ENCODE measurements at regions not wholly inside any gene's neighbourhood (a gene's known extent, or its start where the extent isn't known, plus 50 kb on each side); places are given as distances from the start of the nearest gene placed in this dataset.

GRCh38 chr15:53295574-53295973 lies 463.9 kb downstream of the WDR72 start:
- Mint-ChIP-seq H3K4me3 (no peak overlapping the region), H3K36me3 (no peaks in the 10 kb centered on the region), H3K27me3 (ENCODE audit: low read depth in 2 of 2) (no peaks in the 10 kb centered on the region), H3K4me1 (no peaks in the 10 kb centered on the region), H3K27ac (no peak overlapping the region), H3K9me3 (peaks cover 2% of the 10 kb centered on the region in 2 donors)
- intact Hi-C loops (cut with micrococcal nuclease): no loop called here
- no peak overlapping the region for H3K27ac ChIP-seq (ENCODE audit: low read length)
- no peaks in the 10 kb centered on the region for H3K9me3 ChIP-seq (ENCODE audit: control insufficient read depth, insufficient read depth, low read length)
- no peaks in the 10 kb centered on the region for H3K4me1 ChIP-seq (ENCODE audit: control insufficient read depth, insufficient read depth, low read length)
- ATAC-seq (no peak), DNase-seq (no peak)
- no peak for TF ChIP-seq CTCF (IDR thresholded peaks at IDR 0.05)
- no peaks in the 10 kb centered on the region for H3K27me3 ChIP-seq (ENCODE audit: control insufficient read depth, insufficient read depth, low read length)
- no peaks in the 10 kb centered on the region for H3K36me3 ChIP-seq (ENCODE audit: control insufficient read depth, insufficient read depth, low read length)
- no peak overlapping the region for H3K4me3 ChIP-seq (ENCODE audit: low read length)
- WGBS (ENCODE audit: insufficient coverage): 89% methylated on average over 5 of the region's 5 CpGs

GRCh38 chr15:53288542-53288941 lies 470.9 kb downstream of the WDR72 start:
- no peak for ATAC-seq

GRCh38 chr15:53274630-53275029 lies 484.5 kb upstream of the ONECUT1 start:
- Histone ChIP-seq H3K36me3 (ENCODE audit: control insufficient read depth, insufficient read depth, low read length) (no peaks in the 10 kb centered on the region), H3K27ac (ENCODE audit: low read length) (no peak overlapping the region), H3K9me3 (ENCODE audit: control insufficient read depth, insufficient read depth, low read length) (no peaks in the 10 kb centered on the region), H3K4me1 (ENCODE audit: control insufficient read depth, insufficient read depth, low read length) (no peaks in the 10 kb centered on the region), H3K4me3 (ENCODE audit: low read length) (no peak overlapping the region), H3K27me3 (ENCODE audit: control insufficient read depth, insufficient read depth, low read length) (no peaks in the 10 kb centered on the region)
- whole genome bisulfite sequencing (ENCODE audit: insufficient coverage): 59% methylated on average over 4 of the region's 4 CpGs
- Mint-ChIP-seq H3K27ac (no peak overlapping the region), H3K27me3 (ENCODE audit: low read depth in 2 of 2) (no peaks in the 10 kb centered on the region), H3K4me3 (no peak overlapping the region), H3K9me3 (peaks cover 15 to 19% of the 10 kb centered on the region in 2 donors), H3K4me1 (no peaks in the 10 kb centered on the region), H3K36me3 (no peaks in the 10 kb centered on the region)
- no peak for TF ChIP-seq CTCF (IDR thresholded peaks at IDR 0.05)
- ATAC-seq (no peak), DNase-seq (no peak)
- intact Hi-C loops (cut with micrococcal nuclease): no loop called here

More at GRCh38 chr15:53288542-53288941, 470.9 kb downstream of the WDR72 start:
- TF ChIP-seq CTCF (IDR thresholded peaks at IDR 0.05): no peak
- Histone ChIP-seq H3K27me3 (ENCODE audit: control insufficient read depth, insufficient read depth, low read length) (no peaks in the 10 kb centered on the region), H3K9me3 (ENCODE audit: control insufficient read depth, insufficient read depth, low read length) (no peaks in the 10 kb centered on the region), H3K4me1 (ENCODE audit: control insufficient read depth, insufficient read depth, low read length) (no peaks in the 10 kb centered on the region), H3K4me3 (ENCODE audit: low read length) (no peak overlapping the region), H3K36me3 (ENCODE audit: control insufficient read depth, insufficient read depth, low read length) (no peaks in the 10 kb centered on the region), H3K27ac (ENCODE audit: low read length) (no peak overlapping the region)
- H3K36me3 Mint-ChIP-seq: no peaks in the 10 kb centered on the region
- intact Hi-C loops (cut with micrococcal nuclease): no loop called here
- no peaks in the 10 kb centered on the region for H3K4me1 Mint-ChIP-seq
- no peaks in the 10 kb centered on the region for H3K27me3 Mint-ChIP-seq (ENCODE audit: low read depth in 2 of 2)
- WGBS (ENCODE audit: insufficient coverage): 100% methylated on average over 1 of the region's 2 CpGs
- H3K4me3 Mint-ChIP-seq: no peak overlapping the region
- H3K27ac Mint-ChIP-seq: no peak overlapping the region
- no peak for DNase-seq
- H3K9me3 Mint-ChIP-seq: peaks cover 2 to 5% of the 10 kb centered on the region in 2 donors

- TF ChIP-seq CTCF (IDR thresholded peaks at IDR 0.05): no peak
- Mint-ChIP-seq H3K36me3 (no peaks in the 10 kb centered on the region), H3K27me3 (ENCODE audit: low read depth in 2 of 2) (no peaks in the 10 kb centered on the region), H3K9me3 (peaks cover 15 to 18% of the 10 kb centered on the region in 2 donors), H3K4me1 (no peaks in the 10 kb centered on the region), H3K4me3 (no peak overlapping the region), H3K27ac (no peak overlapping the region)
- no peak for ATAC-seq
- H3K9me3 ChIP-seq (ENCODE audit: control insufficient read depth, insufficient read depth, low read length): no peaks in the 10 kb centered on the region
- intact Hi-C loops (cut with micrococcal nuclease): no loop called here
- no peaks in the 10 kb centered on the region for H3K36me3 ChIP-seq (ENCODE audit: control insufficient read depth, insufficient read depth, low read length)
- no peak for DNase-seq
- H3K4me1 ChIP-seq (ENCODE audit: control insufficient read depth, insufficient read depth, low read length): no peaks in the 10 kb centered on the region
- WGBS (ENCODE audit: insufficient coverage): 0% methylated on average over 1 of the region's 1 CpG
- H3K27ac ChIP-seq (ENCODE audit: low read length): no peak overlapping the region
- no peak overlapping the region for H3K4me3 ChIP-seq (ENCODE audit: low read length)
- H3K27me3 ChIP-seq (ENCODE audit: control insufficient read depth, insufficient read depth, low read length): no peaks in the 10 kb centered on the region
These were observed 482.0 kb upstream of the ONECUT1 start for GRCh38 chr15:53272116-53272515.

Measured in natural killer cell (primary cell).